ENCODE measurements at regions not wholly inside any gene's neighbourhood (a gene's known extent, or its start where the extent isn't known, plus 50 kb on each side); places are given as distances from the start of the nearest gene placed in this dataset.

DNA sequence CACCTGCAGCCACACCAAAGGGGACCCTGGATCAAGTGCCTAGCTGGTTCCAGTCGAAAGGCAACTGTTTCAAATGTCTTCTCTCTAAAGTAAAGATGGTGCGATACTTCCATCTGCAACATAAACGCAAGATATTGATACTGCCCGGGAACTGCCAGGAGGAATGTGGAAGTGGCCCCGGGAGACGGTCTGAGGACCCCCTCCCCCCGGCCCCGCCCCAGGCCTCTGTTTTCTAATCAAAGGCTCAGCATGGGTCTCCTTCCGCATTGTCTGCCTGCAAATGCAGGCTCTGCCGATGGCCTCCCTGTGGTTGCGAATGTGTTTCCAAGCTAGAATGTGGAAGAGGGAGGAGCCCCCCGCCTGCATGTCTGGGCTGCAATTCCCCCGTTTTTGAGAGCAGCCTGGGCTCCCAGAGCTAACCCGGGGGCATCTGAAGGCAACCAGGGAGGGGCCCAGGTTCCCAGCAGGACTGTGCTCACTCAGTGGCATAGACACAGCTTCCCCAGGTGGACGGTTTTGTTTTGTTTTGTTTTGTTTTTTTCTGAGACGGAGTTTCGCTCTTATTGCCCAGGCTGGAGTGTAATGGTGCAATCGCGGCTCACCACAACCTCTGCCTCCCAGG lies 223.9 kb upstream of the PPP2R2D start:
- no peak for DNase-seq

DNA sequence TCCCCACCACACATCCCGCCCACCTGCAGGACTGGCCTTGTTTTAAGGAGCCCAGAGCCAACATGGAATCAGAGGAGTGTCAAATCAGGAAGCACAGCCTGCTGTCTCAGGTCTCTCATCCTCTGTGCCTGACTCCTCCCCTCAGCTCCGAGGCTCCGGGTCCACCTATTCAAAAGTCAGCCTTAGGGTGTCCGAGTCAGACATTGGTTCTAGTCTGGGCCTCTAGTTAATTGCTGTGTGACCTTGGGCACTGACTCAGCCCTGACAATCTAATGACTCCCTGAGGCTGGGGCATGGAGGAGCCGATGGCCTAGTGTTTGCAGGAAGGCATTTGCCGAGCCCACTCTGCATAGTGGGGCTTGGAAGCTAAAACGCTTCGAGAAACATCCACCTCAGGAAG lies 223.1 kb upstream of the PPP2R2D start:
- DNase-seq = no peak

DNA sequence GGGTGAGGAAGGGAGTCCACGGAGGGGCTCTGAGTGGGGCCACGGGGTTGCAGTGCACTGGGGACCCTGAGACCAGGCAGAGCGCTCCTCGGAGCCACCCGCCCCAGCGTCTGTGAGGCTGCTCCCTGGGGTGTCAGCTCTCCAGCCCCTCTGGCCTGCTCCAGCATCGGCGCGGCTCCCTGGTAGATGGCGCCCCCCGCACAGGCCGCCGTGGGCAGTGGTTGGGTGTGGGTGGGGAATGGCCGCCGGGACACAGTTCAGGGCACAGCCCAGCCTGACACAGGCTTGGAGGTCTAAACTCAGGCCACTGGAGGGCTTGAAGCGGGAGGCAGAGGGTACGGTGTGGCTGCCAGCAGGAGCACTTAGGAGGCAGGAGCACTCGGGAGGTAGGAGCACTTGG lies 222.6 kb upstream of the PPP2R2D start:
- no peak for DNase-seq

DNA sequence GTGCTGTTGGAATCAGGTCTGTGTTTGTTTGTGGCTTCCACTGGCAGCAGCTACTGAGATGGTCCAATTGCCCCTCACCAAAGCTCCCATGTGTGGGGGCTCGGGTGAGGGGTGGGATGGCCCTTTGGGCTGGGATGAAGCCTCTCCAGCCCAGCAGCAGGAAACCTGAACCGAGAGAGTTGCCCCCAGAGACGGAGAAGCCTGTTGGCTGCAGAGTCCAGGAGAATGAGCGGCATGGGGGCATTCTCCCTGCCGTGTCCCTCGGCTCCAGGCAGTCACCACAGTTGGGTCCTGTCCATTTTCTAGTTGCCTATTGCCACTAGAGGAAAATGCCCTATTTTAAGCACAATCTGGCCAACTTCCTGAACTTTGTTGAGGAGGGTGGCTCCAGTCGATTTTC lies 222.2 kb upstream of the PPP2R2D start:
- DNase-seq = no peak

DNA sequence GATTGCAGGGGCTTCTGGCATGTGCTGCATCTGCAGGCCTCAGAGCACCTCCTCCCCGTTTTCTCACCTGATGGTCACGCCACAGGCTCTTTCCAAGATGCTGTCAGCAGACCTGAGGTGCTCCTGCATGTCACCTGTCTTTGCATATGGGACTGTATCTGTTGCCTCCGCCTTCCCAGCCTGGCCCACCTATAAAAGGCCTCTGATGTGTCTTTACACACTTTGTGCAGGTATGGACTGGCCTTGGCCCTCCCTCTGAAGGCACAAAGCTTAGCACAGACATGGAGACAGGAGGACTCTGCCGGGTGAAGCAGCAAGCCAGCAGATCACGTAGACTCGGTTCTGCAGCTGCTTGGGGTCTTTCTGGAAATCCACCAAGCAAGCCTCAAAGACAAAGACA lies 220.9 kb upstream of the PPP2R2D start:
- no peak for DNase-seq

DNA sequence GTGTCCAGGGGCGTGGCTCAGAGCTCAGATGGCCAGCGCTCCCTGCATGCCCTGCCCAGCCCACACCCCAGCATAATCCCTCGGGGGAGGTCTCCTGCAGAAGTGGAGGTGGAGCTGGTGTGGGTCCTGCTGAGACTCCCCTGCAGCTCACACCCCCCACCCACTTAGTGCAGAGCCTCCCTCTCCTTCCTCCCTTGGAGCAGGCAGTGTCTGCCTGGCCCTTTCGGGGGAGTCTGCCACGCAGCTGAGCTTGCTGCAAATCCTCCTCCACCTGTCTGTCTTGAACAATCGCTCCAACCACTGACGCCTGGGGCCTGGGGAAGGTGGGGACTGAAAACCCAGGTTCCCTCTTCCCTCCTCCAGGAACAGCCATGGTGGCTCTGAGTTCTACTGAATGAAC lies 219.7 kb upstream of the PPP2R2D start:
- no peak for DNase-seq

DNA sequence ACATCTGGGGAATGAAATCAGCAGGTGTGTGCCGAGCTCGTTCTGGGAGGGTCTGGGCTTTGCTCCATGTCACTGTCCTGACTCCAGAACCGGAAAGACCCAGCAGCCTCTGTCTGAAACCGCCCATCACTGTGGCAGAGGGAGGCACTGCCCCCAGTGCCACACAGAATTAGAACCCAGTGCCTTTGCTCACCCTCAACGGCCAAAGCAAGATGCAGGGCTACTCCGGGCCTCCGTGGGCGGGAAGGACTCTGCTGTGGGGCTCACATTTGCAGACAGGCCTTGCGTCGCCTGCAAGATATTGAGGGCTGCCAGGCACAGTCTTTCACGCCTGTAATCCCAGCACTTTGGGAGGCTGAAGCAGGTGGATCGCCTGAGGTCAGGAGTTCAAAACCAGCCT lies 219.2 kb upstream of the PPP2R2D start:
- DNase-seq = no peak

DNA sequence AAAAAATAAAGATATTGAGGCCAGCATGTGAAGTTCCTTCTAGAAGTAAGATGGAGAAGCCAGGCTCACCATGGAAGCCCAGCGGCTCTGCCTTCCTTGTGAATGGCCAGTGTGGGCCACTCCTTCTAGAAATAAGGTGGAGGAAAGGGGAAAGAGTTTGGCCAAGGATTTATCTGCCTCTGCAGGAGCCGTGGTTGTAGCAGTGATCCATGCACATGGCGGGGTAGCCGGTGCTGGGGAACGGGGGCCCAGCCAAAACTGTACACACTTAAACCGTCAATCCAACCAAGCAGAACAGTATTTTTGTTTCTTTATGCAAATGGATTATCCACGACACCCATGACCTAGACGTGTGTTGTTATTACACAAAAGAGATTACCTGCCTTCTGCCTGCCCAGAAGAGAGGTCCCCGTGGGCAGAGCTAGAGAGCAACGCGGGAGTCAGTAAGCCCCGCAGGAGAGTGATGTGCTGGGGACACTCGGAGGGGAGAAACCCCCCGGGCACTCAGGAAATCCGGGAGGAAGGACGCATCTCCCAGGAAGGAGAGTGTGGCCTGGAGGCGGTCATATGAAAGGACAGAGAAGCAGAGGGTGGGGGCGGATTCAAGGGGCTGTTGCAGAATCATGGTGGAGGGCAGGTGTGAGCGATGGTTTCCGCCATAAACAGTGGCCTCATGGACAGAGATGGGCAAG lies 218.4 kb upstream of the PPP2R2D start:
- no peak for DNase-seq

DNA sequence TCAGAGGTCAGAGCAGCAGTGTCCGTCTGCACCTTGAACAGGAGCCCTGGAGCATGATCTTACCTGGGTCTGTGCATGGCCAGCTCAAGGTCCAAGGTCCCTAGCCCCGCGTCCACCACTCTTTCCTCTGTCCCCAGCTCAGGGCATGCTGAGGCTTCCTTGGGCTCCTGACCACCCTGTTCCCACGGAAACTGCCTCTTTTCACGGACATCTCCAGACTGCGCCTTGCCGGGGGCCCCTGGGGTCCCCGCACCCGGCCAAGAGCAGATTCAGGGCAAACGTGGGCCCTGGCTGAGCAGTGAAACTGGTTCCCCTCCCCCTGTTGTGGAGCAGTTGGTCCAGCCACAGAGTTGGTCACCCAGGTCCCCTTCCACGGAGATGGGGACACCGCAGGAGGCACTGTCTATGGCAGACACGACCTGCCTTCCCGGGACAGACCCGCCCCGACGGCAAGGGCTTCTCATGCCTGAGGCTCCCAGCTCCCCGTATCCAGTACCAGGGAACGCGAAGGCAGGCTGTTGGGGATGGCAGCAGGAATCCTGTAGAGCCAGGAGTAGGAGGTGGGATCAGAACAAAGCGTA lies 217.4 kb upstream of the PPP2R2D start:
- no peak for DNase-seq

DNA sequence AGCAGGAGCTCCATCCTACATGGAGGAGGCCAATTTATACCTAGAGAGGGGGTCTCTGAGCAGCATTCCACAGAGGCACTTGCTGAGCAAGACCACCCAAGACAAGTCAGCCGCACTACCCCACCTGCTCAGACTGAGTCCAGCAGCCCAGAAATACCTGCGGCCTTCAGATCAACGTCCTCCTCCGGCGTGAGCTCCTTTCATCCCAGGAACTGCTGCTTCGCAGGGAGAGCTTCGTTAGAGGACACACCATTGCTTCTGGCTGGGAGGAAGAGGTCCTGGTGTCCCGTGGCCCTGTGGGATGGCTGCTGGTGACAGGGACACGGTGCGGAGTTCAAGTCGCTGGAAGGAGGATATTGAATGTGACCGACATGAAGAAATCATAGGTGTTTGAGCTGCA lies 216.9 kb upstream of the PPP2R2D start:
- no peak for DNase-seq

DNA sequence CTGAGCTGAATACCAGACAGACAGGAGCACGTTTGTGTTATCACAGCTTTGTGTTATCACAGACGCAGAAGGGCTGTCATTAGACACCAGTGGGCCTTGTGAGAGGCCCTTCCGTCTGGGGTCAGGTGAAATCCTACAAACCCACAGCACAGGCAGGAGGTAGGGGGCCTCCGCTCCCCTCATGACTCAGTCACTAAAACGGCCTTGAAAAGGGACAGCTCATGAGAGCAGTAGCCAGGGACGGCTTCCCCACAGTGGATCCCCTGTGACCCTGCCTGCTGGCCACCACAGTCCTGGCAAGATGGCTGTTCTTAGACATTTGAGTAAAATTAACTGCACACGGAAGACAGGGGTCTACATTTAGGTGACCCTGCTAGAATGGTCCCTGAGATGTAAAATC lies 215.8 kb upstream of the PPP2R2D start:
- no peak for DNase-seq

DNA sequence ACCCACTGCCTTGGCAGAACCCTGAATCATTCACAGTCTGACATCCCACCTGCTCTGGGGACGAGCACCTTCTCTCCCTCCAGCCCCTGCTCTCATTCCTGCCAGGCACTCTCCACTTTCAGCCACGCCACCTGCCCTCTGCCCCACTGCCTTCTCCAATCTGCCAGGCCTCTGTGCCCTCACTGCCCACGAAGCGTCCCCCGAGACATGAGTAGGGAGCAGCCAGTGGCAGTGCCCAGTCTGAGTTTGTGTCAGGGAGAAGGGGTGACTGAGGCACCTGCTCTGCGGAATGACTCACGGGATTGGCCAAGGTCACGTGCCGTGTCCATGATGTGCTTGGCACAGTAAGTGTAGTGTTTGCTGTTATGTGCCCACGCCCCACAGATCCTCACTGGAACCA lies 215.2 kb upstream of the PPP2R2D start:
- DNase-seq = no peak

DNA sequence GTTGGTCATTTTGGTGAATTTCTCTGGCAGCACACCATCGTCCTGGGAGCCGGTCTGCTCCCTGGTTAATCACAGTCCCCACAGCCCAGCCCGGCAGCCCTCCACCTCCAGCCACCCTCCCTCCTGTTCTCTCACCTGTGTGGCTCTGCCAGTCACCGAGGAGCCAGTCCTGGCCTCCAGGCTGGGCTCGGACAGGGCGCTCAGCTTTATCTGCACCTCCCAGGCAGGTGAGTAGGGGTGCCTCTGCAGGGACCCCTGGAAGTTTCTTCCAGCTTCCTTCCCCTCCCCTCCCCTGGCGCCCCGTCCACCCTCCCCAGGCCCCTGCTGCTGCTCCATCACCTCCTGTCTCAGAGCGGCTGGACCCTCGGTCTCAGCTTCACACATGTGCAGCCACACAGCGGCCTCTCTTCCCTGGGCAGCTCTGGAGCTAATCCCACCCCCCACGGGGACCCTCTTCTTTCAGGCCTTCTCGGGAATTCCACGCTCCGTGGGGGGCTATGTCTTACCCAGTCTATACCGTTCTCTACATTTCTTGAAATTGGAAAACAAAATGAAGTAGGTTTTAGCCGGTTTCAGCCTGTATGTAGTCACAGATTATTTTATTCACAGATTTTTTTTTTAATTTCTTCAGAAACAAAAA lies 213.9 kb upstream of the PPP2R2D start:
- no peak for DNase-seq

DNA sequence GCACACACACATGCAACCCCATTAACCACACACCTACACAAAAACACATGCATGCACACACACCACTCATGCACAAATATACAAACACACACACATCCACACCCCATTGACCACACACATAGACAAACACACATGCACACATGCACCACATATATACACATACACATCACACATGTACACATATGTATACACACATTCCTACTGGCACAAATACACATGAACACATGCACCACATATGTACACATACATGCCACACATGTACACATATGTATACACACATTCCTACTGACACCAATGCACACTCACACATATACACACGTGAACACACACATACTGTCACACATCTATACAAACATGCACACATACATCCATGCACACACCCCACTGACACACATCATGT lies 212.5 kb upstream of the PPP2R2D start:
- no peak for DNase-seq

DNA sequence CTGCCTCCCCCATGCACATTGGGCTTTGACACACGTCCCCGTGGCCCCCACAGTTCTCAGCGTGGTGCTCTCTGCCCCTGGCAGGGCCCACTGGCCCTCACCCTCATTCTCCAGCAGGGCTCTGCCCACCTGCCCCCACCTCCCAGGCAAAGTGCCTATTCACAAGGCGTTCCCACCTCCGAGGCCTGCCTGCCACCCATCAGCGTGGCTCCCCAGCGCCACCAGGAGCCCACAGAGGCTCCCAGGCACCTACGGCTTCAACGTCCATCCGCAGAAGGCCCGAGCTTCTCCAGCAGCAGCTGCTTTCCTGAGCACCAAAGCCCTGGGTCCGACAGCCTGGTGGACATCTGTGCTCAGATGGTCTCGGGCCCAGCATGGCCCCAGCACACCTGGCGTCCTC lies 211.8 kb upstream of the PPP2R2D start:
- no peak for DNase-seq

DNA sequence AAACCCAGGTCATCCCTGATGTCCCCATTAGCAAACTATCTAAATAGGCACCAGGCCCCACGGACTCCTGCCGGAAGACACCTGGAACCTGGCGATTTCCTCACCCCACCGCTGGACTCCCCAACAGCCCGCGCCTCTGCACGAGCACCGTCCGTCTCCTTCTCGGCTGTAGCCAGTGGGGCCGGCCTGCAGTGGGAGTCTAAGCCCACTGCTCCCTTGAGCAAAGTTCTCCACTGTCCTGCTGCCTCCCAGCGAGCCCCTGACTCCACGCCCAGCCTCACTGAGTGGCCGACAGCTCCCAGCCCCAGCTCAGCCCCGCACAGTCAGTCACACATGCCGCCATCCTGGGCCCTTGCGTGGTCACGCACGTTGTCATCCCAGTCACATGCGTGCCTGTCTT lies 211.3 kb upstream of the PPP2R2D start:
- DNase-seq = no peak

DNA sequence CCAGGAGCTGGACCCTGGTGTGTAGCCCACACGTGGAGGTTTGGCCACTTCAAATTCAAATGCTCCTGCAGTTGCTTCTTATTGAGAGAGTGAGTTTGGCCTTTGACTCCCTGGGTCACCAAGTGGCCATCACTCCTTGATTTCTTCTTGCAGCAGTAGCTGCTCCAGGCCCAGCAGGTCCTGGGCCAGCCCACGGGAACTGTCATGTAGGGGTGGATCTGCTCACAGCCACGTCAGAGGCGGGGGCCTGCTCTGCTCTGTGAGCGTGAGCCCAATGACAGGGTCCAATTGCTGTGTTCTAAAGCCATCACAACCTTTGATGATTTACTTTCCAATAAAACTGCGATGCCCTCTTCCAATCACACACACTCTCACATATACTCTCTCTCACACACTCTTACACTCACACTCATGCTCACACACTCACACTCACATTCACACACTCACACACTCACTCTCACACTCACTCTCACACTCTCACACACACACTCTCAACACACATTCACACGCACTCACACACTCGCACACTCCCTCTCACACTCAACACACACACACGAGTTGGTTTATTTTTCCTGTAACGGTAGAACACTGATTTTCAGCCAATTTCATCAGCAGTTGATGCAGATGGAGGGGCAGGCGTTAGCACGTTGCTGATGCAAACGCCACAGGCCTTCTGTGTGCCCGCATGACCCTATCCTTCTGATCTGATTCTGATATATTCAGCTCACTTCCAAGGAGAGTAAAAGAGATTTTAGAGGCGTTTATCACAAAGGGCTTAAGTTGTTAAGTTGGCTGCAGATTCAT lies 210.7 kb upstream of the PPP2R2D start:
- DNase-seq = no peak

DNA sequence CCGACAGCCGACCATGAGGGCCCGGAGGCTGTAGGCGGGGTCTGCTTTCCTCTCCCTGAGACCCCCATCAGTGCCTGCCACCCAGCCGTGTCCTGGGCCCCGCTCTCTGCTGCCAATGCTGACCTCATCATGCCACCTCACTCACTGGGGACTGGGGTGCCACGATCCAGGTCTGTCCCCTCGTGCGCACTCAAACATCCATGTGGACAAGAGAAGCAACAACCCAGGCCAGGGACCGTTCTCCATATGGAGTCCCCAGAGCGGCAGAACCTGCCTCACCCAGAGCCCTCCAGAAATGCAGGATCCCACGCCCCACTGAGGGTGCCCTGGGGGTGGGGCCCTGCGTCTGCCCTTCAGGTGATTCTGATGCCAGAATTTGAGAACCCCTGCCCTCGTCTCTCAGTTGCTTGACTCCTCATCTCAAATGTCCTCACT lies 210.0 kb upstream of the PPP2R2D start:
- no peak for DNase-seq

DNA sequence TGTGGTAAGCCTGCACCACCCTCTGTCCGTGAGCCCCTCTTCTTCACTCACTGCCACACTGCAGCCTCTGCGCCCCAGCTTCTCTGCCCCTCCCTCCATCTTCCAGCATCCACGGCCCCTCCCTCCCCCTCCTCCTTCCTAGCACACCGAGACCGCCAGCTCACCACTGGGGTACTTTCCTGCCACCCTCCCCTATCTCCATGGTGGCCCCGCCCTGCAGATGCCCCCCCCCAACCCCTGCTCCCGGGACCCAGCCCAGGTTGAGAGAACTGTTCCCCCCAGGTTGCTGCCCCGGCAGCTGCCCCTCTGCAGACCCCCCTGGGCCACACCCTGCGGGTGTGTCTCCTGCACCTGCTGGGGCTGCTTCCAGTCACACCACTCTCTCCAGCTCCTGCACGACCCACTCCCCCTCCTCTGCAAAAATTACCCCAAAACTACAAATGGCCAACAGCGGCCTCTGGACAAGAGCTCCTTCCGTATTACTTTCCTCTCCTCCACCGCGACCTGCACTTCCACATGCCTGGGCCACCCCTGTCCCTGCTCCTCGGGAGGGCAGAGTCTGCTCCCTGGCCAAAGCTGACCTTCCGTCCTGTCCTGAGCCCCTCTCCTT lies 209.2 kb upstream of the PPP2R2D start:
- no peak for DNase-seq

DNA sequence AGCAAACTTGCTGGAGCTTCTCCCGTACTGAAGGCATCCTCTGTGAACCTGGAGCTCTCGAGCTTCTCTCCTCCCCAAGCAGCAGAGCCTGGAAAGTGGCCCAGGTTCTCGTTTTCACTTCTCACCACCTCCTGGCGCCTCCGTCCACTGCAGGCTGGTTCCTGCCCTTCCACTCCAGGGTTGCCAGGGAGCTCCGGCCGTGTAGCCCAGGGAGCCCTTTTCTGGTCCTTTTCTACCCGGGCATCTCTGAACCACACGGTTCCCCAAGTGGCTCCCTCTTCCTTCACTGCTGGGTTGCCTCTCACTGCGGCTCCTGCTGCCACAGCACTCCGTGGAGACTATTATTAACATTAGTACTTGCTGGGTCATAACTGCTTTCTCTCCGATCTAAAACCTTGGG lies 208.6 kb upstream of the PPP2R2D start:
- DNase-seq = no peak

DNA sequence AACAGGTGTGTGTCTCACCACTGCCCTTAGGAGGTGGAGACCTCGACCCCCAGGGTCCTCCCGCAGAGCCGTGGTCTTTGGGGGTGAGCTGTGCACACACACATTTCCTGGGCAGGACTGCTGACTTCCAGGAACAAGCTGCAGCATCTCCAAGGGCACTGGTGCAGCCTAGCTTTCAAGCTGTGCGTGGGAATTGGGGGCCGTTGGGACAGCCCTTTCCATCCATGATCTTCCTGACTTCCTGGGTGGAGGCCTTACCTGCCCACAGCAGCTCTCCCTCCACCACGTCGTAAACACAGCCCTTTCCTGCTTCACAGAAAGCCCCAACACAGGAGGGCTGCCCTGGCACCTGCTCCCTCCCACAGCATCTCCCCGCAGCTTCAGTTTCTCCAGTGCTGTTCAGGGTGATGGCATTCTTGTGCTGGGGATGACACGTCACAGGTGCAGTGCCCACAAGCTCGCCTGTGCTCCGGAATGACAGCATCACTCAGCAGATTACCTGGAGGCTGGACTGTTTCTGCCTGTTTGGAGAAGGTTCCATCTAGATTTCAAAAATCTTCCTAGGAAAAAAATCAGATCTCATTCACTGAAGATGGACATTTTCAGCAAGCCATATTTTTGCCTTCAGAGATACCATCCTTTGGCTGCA lies 208.0 kb upstream of the PPP2R2D start:
- DNase-seq = no peak

DNA sequence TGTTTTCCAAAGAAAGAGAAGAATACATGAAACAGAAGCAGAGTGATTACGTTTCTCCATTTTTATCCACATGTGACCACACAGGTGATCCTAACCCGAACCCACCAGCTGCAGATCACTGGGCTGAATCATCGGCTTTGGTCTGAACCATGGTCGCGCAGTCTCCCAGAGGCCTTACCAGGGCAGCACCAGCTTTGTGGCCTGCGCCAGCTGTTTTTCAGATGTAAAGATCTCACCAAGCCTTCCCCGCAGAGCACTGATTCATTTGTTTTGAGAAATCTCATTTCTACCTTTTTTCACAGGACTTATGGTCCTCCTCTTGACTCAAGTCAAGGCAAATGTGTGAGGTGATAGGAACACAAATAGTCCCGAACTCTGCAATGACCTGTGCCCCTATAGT lies 207.0 kb upstream of the PPP2R2D start:
- no peak for DNase-seq

All from hematopoietic multipotent progenitor cell treated with erythropoietin and hydrocortisone succinate and interleukin-3 and kit ligand, for 4 days (in vitro differentiated cells).